Erythroblast (primary cell): ENCODE measurements at regions not wholly inside any gene's neighbourhood (a gene's known extent, or its start where the extent isn't known, plus 50 kb on each side); places are given as distances from the start of the nearest gene placed in this dataset.

Experiments used
- GATA1 ChIP-seq: IDR thresholded peaks from 2 replicates; pipeline ENCODE4 v1.6.1; 2011; ENCODE audit warnings: low read depth, mild to moderate bottlenecking, control low read depth, low read length, moderate library complexity
- POLR2A ChIP-seq: IDR thresholded peaks from 2 replicates; pipeline ENCODE4 v1.6.1; 2011; ENCODE audit warnings: mild to moderate bottlenecking, low read length

DNA sequence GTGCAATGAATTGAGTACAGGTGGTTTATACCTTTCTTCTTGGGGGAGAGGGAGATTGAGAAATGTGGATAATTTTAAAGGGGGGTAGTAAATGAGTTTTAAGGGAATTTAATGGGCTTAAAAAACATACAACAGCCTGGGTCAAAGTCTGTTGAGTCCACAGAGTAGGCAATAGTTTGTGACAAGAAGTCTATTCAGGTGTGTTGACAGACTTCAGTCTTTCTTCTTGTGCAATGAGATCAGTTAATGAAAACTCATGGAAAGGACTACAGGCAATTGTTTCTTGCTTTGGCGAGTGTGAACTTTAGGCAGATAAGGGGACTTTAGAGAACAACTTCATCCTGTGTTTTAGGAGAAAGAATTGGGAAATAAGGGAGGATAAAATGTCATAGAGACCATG, 507.8 kb upstream of the CA10 start:
- TF ChIP-seq POLR2A (no peak), GATA1 (no peak)
